Transverse colon (tissue), 4 donors: ENCODE measurements at regions not wholly inside any gene's neighbourhood (a gene's known extent, or its start where the extent isn't known, plus 50 kb on each side); places are given as distances from the start of the nearest gene placed in this dataset.

Experiments used
- DNase-seq: peaks from one replicate; pipeline ENCODE4 v3.0.0-alpha.2; 2019
- H3K27ac ChIP-seq, 4 donors: fragments of 200-600 bp; sonication (generic); 2 replicates each; pipeline ENCODE4 v1.5.1; 2016 to 2018; ENCODE audit warnings: inconsistent platforms in 4 of 4
- H3K27me3 ChIP-seq: fragments of 200-600 bp; sonication (generic); 2 replicates; pipeline ENCODE4 v1.5.1; 2017; ENCODE audit warnings: inconsistent platforms
- H3K36me3 ChIP-seq, 4 donors: fragments of 200-600 bp; sonication (generic); 2 replicates each; pipeline ENCODE4 v1.5.1; 2017 to 2019; ENCODE audit warnings: inconsistent platforms in 4 of 4
- H3K4me1 ChIP-seq, 4 donors: fragments of 200-600 bp; sonication (generic); 2 replicates each; pipeline ENCODE4 v1.5.1; 2017 to 2020; ENCODE audit warnings: inconsistent platforms in 4 of 4
- H3K4me3 ChIP-seq, 4 donors: fragments of 200-600 bp; sonication (generic); 1 replicate in 1 of 4; 2 replicates in 3 of 4; pipeline versions ENCODE4 v1.5.1 to v1.6.1; 2017 to 2019; ENCODE audit warnings: inconsistent platforms in 4 of 4
- H3K9me3 ChIP-seq, 2 donors: fragments of 200-600 bp; sonication (generic); 2 replicates each; pipeline ENCODE4 v1.5.1; 2017 to 2019; ENCODE audit warnings: inconsistent platforms in 2 of 2
- CTCF ChIP-seq, 5 experiments: fragments of 200-600 bp in 3 of 5; fragments of 450-650 bp in 2 of 5; sonication (generic) in 3 of 5; IDR thresholded peaks; 1 replicate in 2 of 5; 2 replicates in 3 of 5; pipeline ENCODE4 v1.5.1; 2016 to 2017; ENCODE audit warnings: antibody characterized with exemption in 5 of 5, inconsistent platforms in 3 of 5, mild to moderate bottlenecking in 2 of 5, moderate library complexity in 1 of 5
- EP300 ChIP-seq: sonication (generic); formaldehyde crosslinking; IDR thresholded peaks from one replicate; pipeline ENCODE4 v1.6.1; 2017; ENCODE audit warnings: antibody characterized with exemption, low read depth
- POLR2A ChIP-seq: fragments of 450-650 bp; IDR thresholded peaks from one replicate; pipeline ENCODE4 v1.6.1; 2016; ENCODE audit warnings: antibody characterized with exemption, mild to moderate bottlenecking, moderate library complexity
- POLR2AphosphoS5 ChIP-seq, 3 donors: sonication (generic); formaldehyde crosslinking; IDR thresholded peaks; one replicate each; pipeline ENCODE4 v1.6.1; 2016; ENCODE audit warnings: antibody characterized with exemption in 3 of 3
- WGBS, 2 donors: methylation state at CpG; one replicate each; pipeline ENCODE4 v1.1.5; 2018; ENCODE audit warnings: low coverage in 1 of 2; 5-methylcytosine and 5-hydroxymethylcytosine counted together
- in situ Hi-C, 4 donors: fragments of 200-750 bp; cut with MboI; loops; one replicate each; pipeline versions ENCODE4 v1.15.0 to v1.15.1; 2017; ENCODE audit warnings: low sequenced_read_pairs in 3 of 4, low pct_ligation_motif_present in 1 of 4, low pct_unique_long_range_greater_than_20kb in 1 of 4
- intact Hi-C: fragments of 100-400 bp; cut with DNase I; formaldehyde crosslinking; loops from one replicate; pipeline ENCODE4 v1.15.1; 2023; ENCODE audit warnings: low total_unique reads

GRCh38 chr4:175946472-175947116, 119.0 kb upstream of the WDR17 start:
- Histone ChIP-seq H3K9me3 (no peaks in the 10 kb centered on the region), H3K4me3 (no peak overlapping the region), H3K36me3 (no peaks in the 10 kb centered on the region), H3K4me1 (peaks cover 0 to 4% (median 0%) of the 10 kb centered on the region in 4 donors), H3K27me3 (no peaks in the 10 kb centered on the region), H3K27ac (no peak overlapping the region)
- TF ChIP-seq POLR2AphosphoS5 (IDR thresholded peaks at IDR 0.05) (no peak), POLR2A (no peak), EP300 (no peak), CTCF (IDR thresholded peaks at IDR 0.05) (no peak)
- intact Hi-C loops (no loop called here), in situ Hi-C loops (loop anchor here in 1 of 4 donors (25.0 kb wide), 1 partner anchor 391 kb away; no protein-coding TSS in a partner anchor)
- DNase-seq: no peak
- WGBS, 2 donors: 32 to 42% methylated on average over 6 of the region's 6 CpGs

GRCh38 chr4:175947117-175947722, 118.4 kb upstream of the WDR17 start:
- no peak for TF ChIP-seq POLR2AphosphoS5 (IDR thresholded peaks at IDR 0.05)
- no peak for TF ChIP-seq POLR2A
- TF ChIP-seq EP300: no peak
- peak; percentile 48 to 69 (median 62) for TF ChIP-seq CTCF (IDR thresholded peaks at IDR 0.05)
- H3K36me3 ChIP-seq: no peaks in the 10 kb centered on the region
- no peak overlapping the region for H3K27ac ChIP-seq
- H3K27me3 ChIP-seq: no peaks in the 10 kb centered on the region
- in situ Hi-C loops: loop anchor here in 1 of 4 donors (25.0 kb wide), 1 partner anchor 390 kb away; no protein-coding TSS in a partner anchor
- no peak for DNase-seq
- WGBS, 2 donors: 3 to 6% methylated on average over 4 of the region's 4 CpGs
- H3K4me3 ChIP-seq: no peak overlapping the region
- peaks cover 0 to 4% (median 2%) of the 10 kb centered on the region in 4 donors for H3K4me1 ChIP-seq
- intact Hi-C loops: no loop called here
- H3K9me3 ChIP-seq: no peaks in the 10 kb centered on the region

- in situ Hi-C loops (no loop called here), intact Hi-C loops (no loop called here)
- no peaks in the 10 kb centered on the region for H3K9me3 ChIP-seq
- no peaks in the 10 kb centered on the region for H3K27me3 ChIP-seq
- DNase-seq: no peak
- no peak overlapping the region for H3K27ac ChIP-seq
- H3K4me1 ChIP-seq: peaks cover 0 to 3% (median 1%) of the 10 kb centered on the region in 4 donors
- H3K4me3 ChIP-seq: no peak overlapping the region
- TF ChIP-seq POLR2A (no peak), POLR2AphosphoS5 (IDR thresholded peaks at IDR 0.05) (no peak), EP300 (no peak), CTCF (IDR thresholded peaks at IDR 0.05) (no peak)
- no peaks in the 10 kb centered on the region for H3K36me3 ChIP-seq
- 33 to 39% methylated on average over 1 of the region's 1 CpG for WGBS, 2 donors
These were observed 113.8 kb upstream of the WDR17 start for GRCh38 chr4:175951794-175952193.

- 89 to 93% methylated on average over 2 of the region's 2 CpGs for WGBS, 2 donors
- H3K4me3 ChIP-seq: no peak overlapping the region
- H3K27me3 ChIP-seq: no peaks in the 10 kb centered on the region
- DNase-seq: no peak
- peaks cover 0 to 3% (median 0%) of the 10 kb centered on the region in 4 donors for H3K4me1 ChIP-seq
- no peak overlapping the region for H3K27ac ChIP-seq
- in situ Hi-C loops: no loop called here
- no peaks in the 10 kb centered on the region for H3K9me3 ChIP-seq
- intact Hi-C loops: no loop called here
- no peaks in the 10 kb centered on the region for H3K36me3 ChIP-seq
- TF ChIP-seq CTCF (IDR thresholded peaks at IDR 0.05): no peak
- no peak for TF ChIP-seq POLR2A
- TF ChIP-seq POLR2AphosphoS5 (IDR thresholded peaks at IDR 0.05): no peak
- TF ChIP-seq EP300: no peak
These were observed 112.5 kb upstream of the WDR17 start for GRCh38 chr4:175953116-175953515.
